HG03060 (cell line): ENCODE measurements at regions not wholly inside any gene's neighbourhood (a gene's known extent, or its start where the extent isn't known, plus 50 kb on each side); places are given as distances from the start of the nearest gene placed in this dataset.

Experiments
- ATAC-seq: cut with Tn5 transposase; IDR thresholded peaks from one replicate; pipeline ENCODE4 v1.9.1; 2021; ENCODE audit warnings: low read depth, moderate number of reproducible peaks; ENCODE audit not compliant: unreplicated experiment

DNA sequence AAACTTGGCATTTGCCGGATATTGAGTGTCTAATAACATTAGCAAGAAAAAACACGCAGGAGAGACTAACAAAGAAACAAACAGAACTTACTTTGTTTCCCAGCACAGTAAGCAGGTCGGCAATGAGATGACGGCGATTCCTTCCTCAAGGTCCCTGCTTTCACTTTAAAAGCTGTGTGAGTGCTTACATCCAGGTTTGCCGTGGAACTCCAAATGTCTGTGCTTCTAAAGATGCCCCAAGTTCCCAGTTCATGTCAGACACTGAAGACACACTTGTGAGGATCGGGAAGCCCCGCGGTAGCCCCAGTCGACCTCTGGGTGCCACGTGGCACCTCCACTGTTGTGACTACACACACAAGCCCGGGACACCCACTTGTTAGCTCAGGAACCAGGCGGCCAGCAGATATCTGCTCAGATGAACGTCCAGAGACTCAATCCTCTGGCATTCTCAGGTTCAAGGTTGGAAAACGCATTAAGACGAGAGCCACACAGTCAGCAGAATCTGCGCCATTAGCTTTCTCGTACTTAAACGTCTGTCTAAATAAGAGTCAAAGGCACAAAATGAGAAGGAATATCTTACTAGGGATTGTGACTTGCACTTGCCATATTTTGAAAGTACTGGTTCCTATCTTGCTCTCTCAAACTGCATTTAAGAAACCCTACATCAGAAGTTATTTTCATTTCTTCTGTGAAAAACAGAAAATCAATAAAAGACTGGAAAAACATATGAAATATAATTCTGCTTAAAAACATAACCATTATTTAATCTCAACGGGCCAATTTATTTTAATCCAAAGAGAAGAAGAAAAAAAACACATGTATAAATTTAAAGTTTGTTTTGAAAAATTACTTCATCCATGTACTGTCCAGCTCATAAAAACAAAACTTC, 207.6 kb upstream of the KLF14 start:
- ATAC-seq: no peak

- ATAC-seq: no peak
Observed at GRCh38 chr7:130942211-130942964, 208.4 kb upstream of the KLF14 start.

GRCh38 chr7:130943336-130943901, 209.4 kb upstream of the KLF14 start:
- no peak for ATAC-seq

DNA sequence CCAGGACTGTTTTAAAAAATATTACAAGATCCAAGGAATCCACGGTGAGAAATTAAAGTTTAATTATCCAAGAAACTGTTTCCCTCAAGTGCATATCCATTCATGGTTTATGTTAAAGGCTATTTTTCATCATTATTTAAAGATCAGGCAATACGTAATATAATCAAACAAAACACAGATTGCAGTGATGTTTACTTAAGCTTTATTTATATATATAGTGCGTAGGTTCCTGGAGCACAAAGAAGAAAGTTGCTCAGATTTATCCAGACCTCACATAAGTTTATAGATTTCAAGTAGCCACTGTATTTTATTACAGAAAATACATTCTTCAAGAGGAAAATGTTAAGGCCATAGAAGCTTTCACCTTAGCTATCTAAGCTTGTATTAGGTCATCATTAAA, 210.0 kb upstream of the KLF14 start:
- ATAC-seq: no peak

DNA sequence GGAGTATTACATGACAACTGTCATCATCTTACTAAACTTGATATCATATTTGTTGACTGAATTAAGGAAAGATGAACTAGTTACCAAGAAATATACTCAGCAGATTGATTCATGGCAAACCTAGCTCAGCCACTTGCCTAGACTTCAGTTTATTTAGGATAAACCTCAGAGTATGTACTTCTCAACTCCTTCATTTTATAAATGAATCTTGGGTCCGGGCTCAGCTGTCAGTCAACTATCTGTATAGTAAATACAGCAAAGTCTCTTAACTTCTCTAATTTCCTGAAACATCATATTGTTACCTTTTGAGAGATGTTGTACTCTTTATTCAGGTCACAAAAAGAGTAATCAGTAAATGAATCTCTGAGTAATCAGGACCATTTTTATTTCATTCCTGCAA, 211.0 kb upstream of the KLF14 start:
- no peak for ATAC-seq

DNA sequence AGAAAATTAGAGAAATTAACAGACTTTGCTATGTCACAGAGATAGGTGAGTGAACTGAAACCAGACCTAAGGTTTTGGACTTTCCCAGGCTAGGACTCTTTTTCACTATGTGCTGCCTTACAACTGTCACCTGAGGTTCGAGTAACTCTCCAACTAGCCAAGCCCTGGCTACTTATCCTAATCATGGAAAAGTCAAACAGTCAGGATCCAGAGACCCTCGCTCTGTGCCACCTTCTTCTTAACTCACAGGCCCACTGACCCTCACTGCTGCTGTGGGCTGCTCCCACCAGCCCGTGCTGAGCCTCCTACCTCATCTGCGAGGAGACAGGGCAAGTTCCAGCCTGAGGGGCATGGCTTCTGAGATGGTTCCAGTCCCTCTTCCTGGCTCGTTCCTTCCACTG, 211.4 kb upstream of the KLF14 start:
- no peak for ATAC-seq

GRCh38 chr7:130946114-130946513, 212.1 kb upstream of the KLF14 start:
- ATAC-seq: no peak

DNA sequence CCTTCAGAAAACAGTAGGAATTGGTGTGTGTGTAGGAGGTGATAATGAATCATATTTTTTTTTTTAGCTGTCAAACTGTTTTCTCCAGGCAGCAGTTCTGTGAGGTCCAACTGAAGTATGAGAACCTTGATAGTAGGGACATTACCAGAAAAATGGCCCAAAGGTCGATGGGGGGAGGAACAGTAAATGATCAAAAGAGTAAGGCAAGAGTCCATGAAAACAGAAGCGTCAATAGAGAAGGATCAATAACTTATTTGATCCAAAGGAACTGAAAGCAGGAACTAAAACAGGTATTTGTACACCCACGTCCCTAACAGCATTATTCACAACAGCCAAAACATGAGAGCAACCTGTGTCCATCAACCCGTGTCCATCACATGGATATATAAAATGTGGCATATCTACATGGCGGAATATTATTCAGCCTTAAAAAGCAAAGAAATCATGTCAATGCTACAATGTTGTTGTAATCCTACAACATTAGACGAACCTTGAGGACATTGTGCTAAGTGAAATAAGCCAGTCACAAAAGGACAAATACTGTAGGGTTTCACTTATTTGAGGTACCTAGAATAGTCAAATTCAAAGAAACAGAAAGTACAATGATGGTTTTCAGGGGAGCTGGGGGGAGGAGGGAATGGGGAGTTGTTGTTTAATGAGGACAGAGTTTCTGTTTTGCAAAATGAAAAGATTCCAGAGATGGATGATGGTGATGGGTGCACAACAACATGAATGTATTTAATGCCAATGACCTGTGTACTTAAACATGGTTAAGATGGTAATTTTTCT, 214.0 kb upstream of the KLF14 start:
- no peak for ATAC-seq

- no peak for ATAC-seq
Observed at GRCh38 chr7:130948822-130949221, 214.8 kb upstream of the KLF14 start.

DNA sequence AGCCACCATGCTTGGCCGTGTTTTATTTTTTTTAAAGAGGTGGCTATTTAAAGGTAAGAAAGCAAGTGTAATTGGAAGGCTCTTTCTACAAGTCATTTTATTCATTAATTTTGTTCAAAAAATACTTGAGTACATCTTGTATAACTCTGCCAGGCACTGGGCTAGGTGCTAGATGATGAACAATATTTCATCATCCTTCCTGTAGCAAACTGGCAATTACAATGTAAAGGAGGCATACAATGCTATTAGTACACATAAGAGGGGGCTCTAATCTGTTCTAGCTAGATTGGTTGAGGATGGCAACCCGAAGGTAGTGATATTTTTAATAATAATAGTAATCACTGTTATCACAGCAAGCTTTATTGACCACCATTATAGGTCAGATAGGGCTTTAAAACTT, 215.5 kb upstream of the KLF14 start:
- no peak for ATAC-seq

DNA sequence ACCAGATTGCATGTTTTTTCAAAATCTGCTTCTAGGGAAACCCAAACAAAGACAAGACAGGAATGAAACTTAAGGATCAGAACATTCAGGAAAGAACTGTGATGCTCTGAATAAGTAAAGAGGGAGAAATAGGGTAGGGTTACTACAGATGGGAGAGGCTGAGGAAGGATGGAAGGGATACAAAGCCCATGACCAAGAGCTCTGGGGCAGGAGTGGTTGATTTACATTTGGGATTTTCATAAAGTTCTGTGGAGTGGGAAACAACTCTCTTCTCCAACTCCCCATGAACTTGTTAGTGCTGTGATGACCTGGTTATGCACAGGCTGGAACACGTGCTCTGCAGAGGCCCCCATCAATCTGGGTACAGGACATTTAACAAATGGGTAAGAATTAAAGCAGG, 216.0 kb upstream of the KLF14 start:
- ATAC-seq: no peak

DNA sequence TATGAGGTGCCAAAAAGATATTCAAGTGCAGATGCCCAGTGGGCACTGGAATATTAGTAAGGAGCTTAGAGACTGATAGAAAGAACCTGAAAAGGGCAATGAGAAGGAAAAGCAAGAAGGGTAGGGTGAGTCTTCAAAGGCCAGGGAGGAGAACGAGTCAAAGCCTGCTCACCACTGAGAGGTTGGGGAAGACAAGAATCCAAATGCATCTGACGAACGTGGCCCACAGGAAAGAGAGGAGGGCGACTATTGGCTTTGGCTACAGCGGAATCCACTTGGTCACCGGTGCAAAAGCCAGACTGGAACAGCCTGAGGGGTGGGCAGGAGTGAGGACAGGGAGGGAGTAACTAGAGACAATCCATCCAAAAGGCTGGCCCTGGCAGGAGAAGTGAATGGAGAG, 216.7 kb upstream of the KLF14 start:
- ATAC-seq: no peak

GRCh38 chr7:130951303-130951975, 217.4 kb upstream of the KLF14 start:
- ATAC-seq: no peak

- no peak for ATAC-seq
Observed at GRCh38 chr7:130951976-130952876, 218.2 kb upstream of the KLF14 start.

DNA sequence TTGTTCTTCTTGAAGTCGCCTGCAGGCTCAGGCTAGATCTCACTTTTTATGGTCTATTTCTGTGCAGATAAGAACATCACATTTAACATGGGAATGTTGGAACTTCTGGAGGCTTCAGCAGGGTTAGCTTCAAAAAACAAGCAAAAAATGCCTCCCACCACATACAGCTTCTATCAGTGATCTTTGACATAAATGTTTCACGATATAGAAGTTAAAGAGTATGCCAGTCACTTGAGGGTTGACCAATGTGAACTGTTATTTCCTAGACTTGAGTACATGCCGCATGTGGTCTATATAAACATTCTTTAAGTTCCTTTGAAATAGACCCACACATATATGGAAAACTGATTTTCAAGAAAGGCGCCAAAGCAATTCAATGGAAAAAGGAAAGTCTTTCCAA, 219.2 kb upstream of the KLF14 start:
- ATAC-seq: no peak

- ATAC-seq: no peak
Observed at GRCh38 chr7:130954918-130955564, 221.0 kb upstream of the KLF14 start.

DNA sequence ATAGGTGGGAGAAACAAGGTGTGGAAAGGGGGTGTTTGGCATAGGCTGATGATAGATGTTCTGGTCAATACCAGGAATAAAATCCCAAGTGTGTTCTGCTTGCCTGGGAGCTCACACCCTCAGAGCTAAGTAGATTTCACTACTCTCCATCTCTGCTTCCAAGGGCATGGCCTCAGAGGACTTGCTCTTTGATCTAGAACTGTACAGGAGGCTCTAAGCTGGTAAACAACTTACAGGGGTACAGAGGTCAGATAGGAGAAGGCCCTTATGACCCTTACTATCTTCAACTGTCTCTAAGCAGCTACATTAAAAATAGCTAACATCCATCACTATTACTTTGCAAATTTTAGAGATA, 221.5 kb upstream of the KLF14 start:
- ATAC-seq: no peak

- ATAC-seq: no peak
Observed at GRCh38 chr7:130956417-130957136, 222.6 kb upstream of the KLF14 start.
